Liver (tissue), 2 donors: ENCODE measurements at regions not wholly inside any gene's neighbourhood (a gene's known extent, or its start where the extent isn't known, plus 50 kb on each side); places are given as distances from the start of the nearest gene placed in this dataset.
"Not testable (repeated sequence)": the region's sequence is repeated elsewhere in the genome, so short reads cannot be mapped to it uniquely, and the experiment has no call there.

ENCODE experiments used
- GABPA ChIP-seq, 2 donors: IDR thresholded peaks in 1 of 2; conservative IDR thresholded peaks in 1 of 2; 2 replicates each; pipeline ENCODE4 v1.6.1; 2016; ENCODE audit warnings: antibody characterized with exemption in 2 of 2, mild to moderate bottlenecking in 1 of 2, moderate library complexity in 1 of 2
- SP1 ChIP-seq: IDR thresholded peaks from 2 replicates; pipeline ENCODE4 v1.6.1; 2018; ENCODE audit warnings: antibody characterized with exemption, mild to moderate bottlenecking
- YY1 ChIP-seq: IDR thresholded peaks from 2 replicates; pipeline ENCODE4 v1.6.1; 2016; ENCODE audit warnings: antibody characterized with exemption, mild to moderate bottlenecking
- TF ChIP-seq, protein P1 (sequence below): IDR thresholded peaks from 2 replicates; pipeline ENCODE4 v1.6.1; 2016; ENCODE audit warnings: antibody characterized with exemption
- donor health status: healthy.

DNA sequence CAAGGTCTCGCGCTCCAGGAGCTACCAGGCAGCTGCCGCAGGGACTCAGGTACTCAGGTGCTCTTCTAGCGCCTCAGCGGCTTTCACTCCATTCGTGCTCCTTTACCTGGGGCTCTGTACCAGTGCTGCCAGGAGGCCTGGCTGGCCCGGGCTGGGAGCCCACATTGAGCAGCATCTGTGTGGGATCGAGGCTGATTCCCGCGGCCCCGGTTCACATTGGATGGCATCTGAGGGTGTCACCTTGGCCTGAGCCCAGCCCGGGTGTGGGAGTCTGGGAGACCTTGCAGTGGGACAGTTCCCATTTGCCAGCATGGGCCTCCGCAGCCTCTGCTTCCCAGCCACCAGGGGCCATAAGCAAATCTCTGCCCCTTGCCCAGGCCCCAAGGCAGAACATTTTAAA, 96.9 kb downstream of the NPIPB11 start:
- TF ChIP-seq YY1; GABPA (IDR thresholded peaks at IDR 0.05 in 1 of 2, conservative IDR thresholded peaks at IDR 0.05 in 1 of 2); SP1: not testable (repeated sequence)
- TF ChIP-seq, protein P1, sequence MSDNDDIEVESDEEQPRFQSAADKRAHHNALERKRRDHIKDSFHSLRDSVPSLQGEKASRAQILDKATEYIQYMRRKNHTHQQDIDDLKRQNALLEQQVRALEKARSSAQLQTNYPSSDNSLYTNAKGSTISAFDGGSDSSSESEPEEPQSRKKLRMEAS, result not testable (repeated sequence)
